Breast epithelium (tissue), 3 donors: ENCODE measurements at regions not wholly inside any gene's neighbourhood (a gene's known extent, or its start where the extent isn't known, plus 50 kb on each side); places are given as distances from the start of the nearest gene placed in this dataset.

Experiments
- CTCF ChIP-seq, 3 donors: fragments of 450-650 bp; IDR thresholded peaks; one replicate each; pipeline ENCODE4 v1.5.1; 2016 to 2017; ENCODE audit warnings: antibody characterized with exemption in 3 of 3, mild to moderate bottlenecking in 3 of 3, moderate library complexity in 3 of 3
- POLR2A ChIP-seq: fragments of 450-650 bp; IDR thresholded peaks from one replicate; pipeline ENCODE4 v1.6.1; 2016; ENCODE audit warnings: antibody characterized with exemption, mild to moderate bottlenecking, moderate library complexity

DNA sequence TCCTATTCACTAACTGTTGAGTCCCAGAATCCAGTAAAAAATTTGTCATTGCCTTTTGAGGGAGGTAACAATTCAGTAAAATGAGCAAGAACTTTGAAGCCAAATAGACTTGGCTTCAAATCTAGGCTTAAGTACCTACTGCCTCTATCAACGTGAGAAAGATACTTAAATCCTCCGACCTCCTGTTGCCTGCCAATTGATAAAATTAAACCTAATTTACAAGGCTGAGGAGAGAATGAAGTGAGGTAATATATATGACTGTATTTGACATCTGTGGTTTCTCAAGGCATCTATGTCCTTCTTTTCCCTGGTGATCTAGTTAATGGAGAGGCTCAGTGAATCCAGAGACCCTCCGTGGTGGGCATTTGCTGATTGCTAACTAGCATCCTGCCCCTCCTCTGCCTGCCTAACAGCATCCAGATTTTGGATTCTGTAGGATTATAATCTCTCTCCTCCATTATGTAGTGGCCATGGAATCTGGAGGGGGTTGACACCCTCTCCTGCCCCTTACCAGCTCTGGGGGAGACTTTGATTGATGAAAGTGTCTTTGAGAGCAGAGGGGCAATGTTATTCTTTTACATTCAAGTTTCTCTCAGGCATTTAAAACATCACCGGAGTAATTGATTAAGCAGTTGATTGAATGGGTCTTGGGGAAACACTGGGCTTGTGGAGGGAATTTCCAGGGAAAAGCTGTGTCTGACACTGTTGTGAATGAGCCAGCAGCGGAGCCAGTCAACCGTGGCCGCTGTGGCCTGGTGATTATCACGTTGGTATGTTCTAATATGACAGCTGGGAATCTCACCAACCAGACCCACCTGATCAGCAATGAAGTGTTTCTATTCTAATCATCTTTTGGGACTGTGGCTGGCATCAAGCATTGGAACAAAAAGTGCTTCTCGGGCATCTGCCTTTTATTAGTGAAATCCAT, 140.7 kb upstream of the FAM78B start:
- TF ChIP-seq CTCF (IDR thresholded peaks at IDR 0.05), result no peak
- no peak for TF ChIP-seq POLR2A
